GM12878 (cell line): ENCODE measurements at regions not wholly inside any gene's neighbourhood (a gene's known extent, or its start where the extent isn't known, plus 50 kb on each side); places are given as distances from the start of the nearest gene placed in this dataset.

Experiments
- ATAC-seq: fragments of 200-7000 bp; cut with Tn5 transposase; 3 replicates; pipeline ENCODE4 v1.9.1; 2020; ENCODE audit warnings: mild to moderate bottlenecking, moderate library complexity
- BruUV-seq: library from RNA; stranded (reverse); fragments of 400-500 nt; replicated peaks from 2 replicates; lab custom pipeline; 2021; lab: Mats Ljungman, UMichigan
- CTCF ChIA-PET: fragments of 300-600 bp; sonication (Branson Sonifier 250); formaldehyde crosslinking; extraction: SDS; loops from one replicate; lab custom pipeline; 2021; ENCODE audit warnings: inconsistent platforms; lab: Yijun Ruan, JAX
- POLR2A ChIA-PET: fragments of 350-600 bp; formaldehyde crosslinking; extraction: SDS; loops from one replicate; lab custom pipeline; 2021; ENCODE audit warnings: inconsistent platforms; lab: Charles Lee
- RAD21 ChIA-PET: fragments of 300-600 bp; sonication (Branson Sonifier 250); formaldehyde crosslinking; loops from one replicate; lab custom pipeline; 2023; ENCODE audit warnings: antibody characterized with exemption; ENCODE audit not compliant: unreplicated experiment; lab: Charles Lee
- SMC1A ChIA-PET: fragments of 300-600 bp; sonication (Branson Sonifier 250); formaldehyde crosslinking; loops from one replicate; lab custom pipeline; 2023; ENCODE audit not compliant: unreplicated experiment, uncharacterized antibody; lab: Charles Lee
- DNase-seq: peaks from one replicate; pipeline ENCODE4 v3.0.0-alpha.2; 2011; ENCODE audit warnings: low read depth, low spot score
- FAIRE-seq: peaks from 3 replicates; lab custom pipeline; 2011; peaks lifted over from hg19 to GRCh38; lab: Jason Lieb, UNC
- H2AFZ ChIP-seq: 2 replicates; pipeline ENCODE4 v1.6.0; 2011; ENCODE audit warnings: low read depth, low read length, control low read depth; ENCODE audit not compliant: control insufficient read depth
- H3K27ac ChIP-seq: 2 replicates; pipeline ENCODE4 v1.5.1; 2011; ENCODE audit warnings: control low read depth; ENCODE audit not compliant: control insufficient read depth, insufficient read depth
- H3K27me3 ChIP-seq, 2 experiments: replicated peaks in 1 of 2; 2 replicates each; pipeline versions ENCODE4 v1.6.0 to v1.6.1; 2011; ENCODE audit warnings: low read length in 1 of 2; ENCODE audit not compliant: control insufficient read depth in 2 of 2, insufficient read depth in 2 of 2
- H3K36me3 ChIP-seq, 2 experiments: 2 replicates each; pipeline ENCODE4 v1.5.1; 2011; ENCODE audit warnings: low read length in 1 of 2; ENCODE audit not compliant: control insufficient read depth in 2 of 2, insufficient read depth in 2 of 2
- H3K4me1 ChIP-seq: 2 replicates; pipeline ENCODE4 v1.6.1; 2011; ENCODE audit warnings: mild to moderate bottlenecking, low read length, moderate library complexity, mixed read lengths; ENCODE audit not compliant: control insufficient read depth, insufficient read depth
- H3K4me2 ChIP-seq: 2 replicates; pipeline ENCODE4 v1.6.0; 2011; ENCODE audit warnings: control low read depth; ENCODE audit not compliant: control insufficient read depth, insufficient read depth
- H3K4me3 ChIP-seq: fragments of 200-600 bp; sonication (generic); 2 replicates; pipeline ENCODE4 v1.5.1; 2016
- H3K79me2 ChIP-seq: 2 replicates; pipeline ENCODE4 v1.6.0; 2011; ENCODE audit warnings: low read length; ENCODE audit not compliant: control insufficient read depth, insufficient read depth
- H3K9ac ChIP-seq: 2 replicates; pipeline ENCODE4 v1.8.0; 2011; ENCODE audit warnings: low read length, control low read depth, mixed read lengths; ENCODE audit not compliant: control insufficient read depth, insufficient read depth
- H3K9me3 ChIP-seq: replicated peaks from 3 replicates; pipeline ENCODE4 v1.5.1; 2011; ENCODE audit warnings: mild to moderate bottlenecking, low read length; ENCODE audit not compliant: control insufficient read depth, insufficient read depth
- H4K20me1 ChIP-seq: 2 replicates; pipeline ENCODE4 v1.6.0; 2011; ENCODE audit not compliant: control insufficient read depth, insufficient read depth
- BRCA1 ChIP-seq: IDR thresholded peaks from 2 replicates; pipeline ENCODE4 v1.6.1; 2011; ENCODE audit warnings: low read depth, low read length, improper control_type of control experiment
- CBX3 ChIP-seq: fragments of 200-600 bp; sonication (generic); IDR thresholded peaks from 2 replicates; pipeline ENCODE4 v1.6.1; 2016; ENCODE audit warnings: low read depth, borderline replicate concordance
- CTCF ChIP-seq, 3 experiments: IDR thresholded peaks in 2 of 3; conservative IDR thresholded peaks in 1 of 3; 2 replicates each; pipeline ENCODE4 v1.5.1; 2011; ENCODE audit warnings: low read depth in 3 of 3, low read length in 3 of 3, mild to moderate bottlenecking in 3 of 3, control low read depth in 2 of 3, moderate library complexity in 2 of 3, inconsistent platforms in 1 of 3, mixed read lengths in 1 of 3; ENCODE audit not compliant: control insufficient read depth in 2 of 3, insufficient read depth in 1 of 3; ENCODE audit errors: extremely low read depth in 1 of 3
- FOXM1 ChIP-seq: IDR thresholded peaks from 2 replicates; pipeline ENCODE4 v1.6.1; 2012; ENCODE audit warnings: low read depth, mild to moderate bottlenecking, inconsistent platforms, low read length, moderate library complexity
- HDAC2 ChIP-seq: fragments of 200-600 bp; sonication (generic); IDR thresholded peaks from 2 replicates; pipeline ENCODE4 v1.6.1; 2017
- KAT2A ChIP-seq: conservative IDR thresholded peaks from 2 replicates; pipeline ENCODE4 v1.6.1; 2011; ENCODE audit warnings: low read depth, low read length; ENCODE audit not compliant: control insufficient read depth
- MLLT1 ChIP-seq: fragments of 450-650 bp; IDR thresholded peaks from 2 replicates; pipeline ENCODE4 v1.6.1; 2016; ENCODE audit warnings: mild to moderate bottlenecking
- MXI1 ChIP-seq: fragments of 150-350 bp; IDR thresholded peaks from 2 replicates; pipeline ENCODE4 v1.6.1; 2011; ENCODE audit warnings: low read depth, mild to moderate bottlenecking, inconsistent platforms, low read length, improper control_type of control experiment
- PAX5 ChIP-seq: IDR thresholded peaks from 2 replicates; pipeline ENCODE4 v1.6.1; 2011; ENCODE audit warnings: low read depth, low read length, borderline replicate concordance
- RAD21 ChIP-seq: IDR thresholded peaks from 2 replicates; pipeline ENCODE4 v1.6.1; 2011; ENCODE audit warnings: mild to moderate bottlenecking, low read depth, low read length, moderate library complexity; ENCODE audit not compliant: insufficient read depth
- RELA ChIP-seq: fragments of 450-650 bp; IDR thresholded peaks from 2 replicates; pipeline ENCODE4 v1.8.0; 2014; ENCODE audit warnings: borderline replicate concordance; ENCODE audit not compliant: partially characterized antibody
- RUNX3 ChIP-seq: IDR thresholded peaks from 2 replicates; pipeline ENCODE4 v1.6.1; 2012; ENCODE audit warnings: low read length, inconsistent platforms
- YBX1 ChIP-seq: fragments of 450-650 bp; IDR thresholded peaks from 2 replicates; pipeline ENCODE4 v1.6.1; 2016; ENCODE audit warnings: antibody characterized with exemption
- YY1 ChIP-seq: IDR thresholded peaks from 2 replicates; pipeline ENCODE4 v1.6.1; 2011; ENCODE audit warnings: low read depth, mild to moderate bottlenecking, low read length
- ZNF24 ChIP-seq: fragments of 450-650 bp; IDR thresholded peaks from 2 replicates; pipeline ENCODE4 v1.6.1; 2017; ENCODE audit warnings: antibody characterized with exemption, mild to moderate bottlenecking
- WGBS: methylation state at CpG from one replicate; pipeline ENCODE4 v1.1.6; 2016; ENCODE audit warnings: low lambda C conversion rate; ENCODE audit not compliant: insufficient replicate concordance, insufficient coverage; ENCODE audit errors: missing lambda C conversion rate; 5-methylcytosine and 5-hydroxymethylcytosine counted together
- in situ Hi-C: fragments of 300-500 bp; cut with MboI; formaldehyde crosslinking; loops from 9 replicates; pipeline ENCODE4 v1.14.3; 2018; ENCODE audit warnings: mixed read lengths
- intact Hi-C: fragments of 100-400 bp; cut with micrococcal nuclease; formaldehyde crosslinking; loops from one replicate; pipeline ENCODE4 v1.14.2; 2022; ENCODE audit not compliant: unreplicated experiment
- TF ChIP-seq, protein P1 (sequence below): fragments of 450-650 bp; IDR thresholded peaks from 2 replicates; pipeline ENCODE4 v1.6.1; 2017; ENCODE audit warnings: mild to moderate bottlenecking

DNA sequence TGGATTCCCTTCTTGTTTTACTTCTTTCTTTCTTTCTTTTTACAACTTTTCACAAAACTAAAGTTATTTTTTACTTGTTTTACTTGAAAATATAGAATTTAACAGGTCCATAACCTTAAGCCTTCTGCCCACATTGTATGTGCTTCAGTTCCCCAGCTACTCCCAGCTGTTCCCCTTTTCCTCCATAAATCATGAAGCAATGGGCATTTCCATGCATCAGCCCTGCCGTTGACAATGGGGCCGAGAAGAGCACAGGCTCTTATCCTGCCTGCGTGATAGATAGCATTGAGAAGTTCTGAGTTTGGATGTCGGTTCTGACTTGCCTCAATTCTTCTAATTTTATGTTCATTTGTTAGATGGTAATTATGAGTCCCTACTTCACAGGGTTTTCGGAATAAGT is 583.8 kb downstream of the CDH26 start:
- DNase-seq (no peak), FAIRE-seq (no peak), ATAC-seq (no peak)
- Histone ChIP-seq H3K79me2 (no peaks in the 10 kb centered on the region), H3K9me3 (no peaks in the 10 kb centered on the region), H3K4me1 (no peaks in the 10 kb centered on the region), H2AFZ (no peak overlapping the region), H3K4me2 (no peak overlapping the region), H3K27me3 (no peaks in the 10 kb centered on the region), H3K36me3 (no peaks in the 10 kb centered on the region), H3K9ac (no peak overlapping the region), H3K27ac (no peak overlapping the region), H3K4me3 (no peak overlapping the region), H4K20me1 (no peaks in the 10 kb centered on the region)
- ChIA-PET SMC1A (no interaction called here), RAD21 (no interaction called here), CTCF (no interaction called here), POLR2A (no interaction called here)
- in situ Hi-C loops (no loop called here), intact Hi-C loops (no loop called here)
- BruUV-seq, result no TSS peak
- TF ChIP-seq KAT2A (no peak), MXI1 (no peak), YY1 (no peak), CBX3 (no peak), RAD21 (no peak), HDAC2 (no peak), YBX1 (no peak)
- under 1% methylated on average over 5 of the region's 5 CpGs for WGBS

DNA sequence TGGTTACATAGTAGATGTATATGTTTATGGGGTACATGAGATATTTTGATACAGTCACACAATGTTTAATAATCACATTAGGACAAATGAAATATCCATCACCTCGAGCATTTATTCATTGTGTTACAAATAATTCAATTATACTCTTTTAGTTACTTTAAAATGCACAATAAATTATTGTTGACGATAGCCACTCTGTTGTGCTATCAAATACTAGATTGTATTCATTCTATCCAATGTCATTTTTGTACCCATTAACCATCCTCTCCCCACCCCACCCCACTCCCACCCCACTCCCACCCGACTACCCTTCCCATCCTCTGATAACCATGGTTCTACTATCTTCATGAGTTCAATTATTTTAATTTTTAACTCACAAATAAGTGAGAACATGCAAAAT is 585.4 kb downstream of the CDH26 start:
- H3K79me2 ChIP-seq, result no peaks in the 10 kb centered on the region
- H4K20me1 ChIP-seq, result no peaks in the 10 kb centered on the region
- DNase-seq (no peak), ATAC-seq (no peak), FAIRE-seq (no peak)
- no peak overlapping the region for H3K4me2 ChIP-seq
- CTCF ChIA-PET, result no interaction called here
- BruUV-seq, result no TSS peak
- in situ Hi-C loops (no loop called here), intact Hi-C loops (no loop called here)
- H3K4me1 ChIP-seq, result no peaks in the 10 kb centered on the region
- H3K27me3 ChIP-seq, result no peaks in the 10 kb centered on the region
- H3K27ac ChIP-seq, result no peak overlapping the region
- no peaks in the 10 kb centered on the region for H3K36me3 ChIP-seq
- no peak overlapping the region for H3K4me3 ChIP-seq
- H3K9ac ChIP-seq, result no peak overlapping the region
- H3K9me3 ChIP-seq, result no peaks in the 10 kb centered on the region
- RAD21 ChIA-PET, result no interaction called here
- H2AFZ ChIP-seq, result no peak overlapping the region
- 17% methylated on average over 2 of the region's 3 CpGs for WGBS
- SMC1A ChIA-PET, result no interaction called here
- POLR2A ChIA-PET, result no interaction called here
- TF ChIP-seq ZNF24 (no peak), MLLT1 (no peak), RELA (no peak), CBX3 (no peak), RUNX3 (no peak), BRCA1 (no peak), CTCF (IDR thresholded peaks at IDR 0.05 in 2 of 3, conservative IDR thresholded peaks at IDR 0.05 in 1 of 3; ENCODE audit: control insufficient read depth in 2 of 3, extremely low read depth in 1 of 3, insufficient read depth in 1 of 3, low read depth in 3 of 3, low read length in 3 of 3) (no peak), FOXM1 (no peak), PAX5 (no peak)
- TF ChIP-seq, protein P1, sequence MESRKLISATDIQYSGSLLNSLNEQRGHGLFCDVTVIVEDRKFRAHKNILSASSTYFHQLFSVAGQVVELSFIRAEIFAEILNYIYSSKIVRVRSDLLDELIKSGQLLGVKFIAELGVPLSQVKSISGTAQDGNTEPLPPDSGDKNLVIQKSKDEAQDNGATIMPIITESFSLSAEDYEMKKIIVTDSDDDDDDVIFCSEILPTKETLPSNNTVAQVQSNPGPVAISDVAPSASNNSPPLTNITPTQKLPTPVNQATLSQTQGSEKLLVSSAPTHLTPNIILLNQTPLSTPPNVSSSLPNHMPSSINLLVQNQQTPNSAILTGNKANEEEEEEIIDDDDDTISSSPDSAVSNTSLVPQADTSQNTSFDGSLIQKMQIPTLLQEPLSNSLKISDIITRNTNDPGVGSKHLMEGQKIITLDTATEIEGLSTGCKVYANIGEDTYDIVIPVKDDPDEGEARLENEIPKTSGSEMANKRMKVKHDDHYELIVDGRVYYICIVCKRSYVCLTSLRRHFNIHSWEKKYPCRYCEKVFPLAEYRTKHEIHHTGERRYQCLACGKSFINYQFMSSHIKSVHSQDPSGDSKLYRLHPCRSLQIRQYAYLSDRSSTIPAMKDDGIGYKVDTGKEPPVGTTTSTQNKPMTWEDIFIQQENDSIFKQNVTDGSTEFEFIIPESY, result no peak
